D721Med (cell line): ENCODE measurements at regions not wholly inside any gene's neighbourhood (a gene's known extent, or its start where the extent isn't known, plus 50 kb on each side); places are given as distances from the start of the nearest gene placed in this dataset.

Experiments
- DNase-seq: peaks from one replicate; pipeline ENCODE4 v3.0.0; 2011; ENCODE audit warnings: low spot score; ENCODE audit not compliant: insufficient read length
- FAIRE-seq: peaks from 2 replicates; lab custom pipeline; 2011; peaks lifted over from hg19 to GRCh38; lab: Jason Lieb, UNC
- CTCF ChIP-seq: IDR thresholded peaks from 2 replicates; pipeline ENCODE4 v1.5.1; 2012; ENCODE audit warnings: mild to moderate bottlenecking, control low read depth; ENCODE audit not compliant: insufficient read depth; ENCODE audit errors: missing control alignments

DNA sequence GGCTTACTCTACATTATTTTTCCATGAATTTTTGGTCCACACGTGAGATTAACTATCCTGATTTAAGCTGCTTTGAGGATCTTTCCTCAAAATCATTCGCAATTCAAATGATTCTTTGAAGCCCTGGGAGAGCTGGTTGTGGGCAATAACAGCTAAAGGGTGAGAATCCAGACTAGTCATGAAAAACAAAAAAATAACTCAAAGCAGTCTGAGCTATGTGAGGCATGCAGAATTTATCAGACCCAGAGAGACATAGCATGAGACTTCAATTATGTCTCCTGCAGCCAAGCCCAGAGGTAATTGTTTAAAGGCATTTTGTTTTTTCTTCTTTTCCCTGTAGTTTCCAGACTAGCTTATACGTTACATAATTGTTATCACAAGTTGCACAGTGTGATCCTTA lies 517.3 kb upstream of the PTCHD4 start:
- no peak for DNase-seq
- no peak for FAIRE-seq
- TF ChIP-seq CTCF = no peak

GRCh38 chr6:48626421-48626820 lies 515.4 kb upstream of the PTCHD4 start:
- no peak for TF ChIP-seq CTCF
- DNase-seq (no peak), FAIRE-seq (no peak)

DNA sequence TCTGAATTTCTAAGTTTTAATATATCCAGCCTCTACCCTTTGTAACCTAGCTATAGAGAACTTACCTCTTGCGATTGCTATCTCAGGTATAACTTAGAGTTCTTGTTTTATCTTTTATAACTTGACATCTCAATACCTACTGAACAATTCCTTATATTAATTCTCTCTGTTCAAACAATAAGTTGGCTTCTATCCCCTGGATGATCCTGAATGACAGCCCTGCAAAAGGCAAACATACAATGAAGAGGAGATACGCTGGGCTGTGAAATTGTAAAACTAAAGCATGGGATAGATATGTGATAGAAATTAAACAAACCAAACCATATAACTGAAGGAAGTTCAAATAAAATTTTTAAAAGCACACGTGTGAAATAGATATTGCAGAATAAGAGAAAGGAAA lies 513.6 kb upstream of the PTCHD4 start:
- no peak for FAIRE-seq
- TF ChIP-seq CTCF = no peak

GRCh38 chr6:48619771-48620170 lies 508.8 kb upstream of the PTCHD4 start:
- DNase-seq (no peak), FAIRE-seq (no peak)
- TF ChIP-seq CTCF = no peak

More for the DNA sequence above, 513.6 kb upstream of the PTCHD4 start:
- no peak for DNase-seq

DNA sequence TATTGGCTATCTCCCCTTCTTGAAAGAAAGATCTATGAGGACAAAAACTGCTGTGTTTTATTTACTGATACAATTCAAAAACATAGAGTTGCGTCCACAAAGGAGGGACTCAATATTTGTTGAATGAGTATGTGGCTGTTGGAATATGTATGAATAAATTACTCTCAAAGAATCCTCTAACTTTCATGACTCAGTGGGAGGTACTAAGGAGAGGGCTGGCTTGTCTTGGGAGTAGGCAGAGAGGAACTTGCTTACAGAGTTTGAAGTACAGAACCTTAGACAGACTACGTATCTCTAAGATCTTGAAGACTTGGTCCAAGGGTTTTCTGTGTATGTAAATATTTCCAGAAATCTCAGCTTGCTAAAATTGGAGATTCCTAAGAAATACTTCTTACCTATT lies 504.0 kb upstream of the PTCHD4 start:
- FAIRE-seq (no peak), DNase-seq (no peak)

GRCh38 chr6:48614326-48614725 lies 503.3 kb upstream of the PTCHD4 start:
- no peak for TF ChIP-seq CTCF
- DNase-seq (no peak), FAIRE-seq (no peak)

More for the DNA sequence above, 504.0 kb upstream of the PTCHD4 start:
- TF ChIP-seq CTCF = no peak

GRCh38 chr6:48613231-48613949 lies 502.4 kb upstream of the PTCHD4 start:
- FAIRE-seq (no peak), DNase-seq (no peak)
- TF ChIP-seq CTCF = no peak
